ENCODE measurements at regions not wholly inside any gene's neighbourhood (a gene's known extent, or its start where the extent isn't known, plus 50 kb on each side); places are given as distances from the start of the nearest gene placed in this dataset.

- Histone ChIP-seq H3K4me2 (ENCODE audit: low read length) (no peak overlapping the region), H2AFZ (no peak overlapping the region), H3K36me3 (ENCODE audit: control insufficient read depth, insufficient read depth, low read length) (no peaks in the 10 kb centered on the region), H3K27ac (no peak overlapping the region), H3K9ac (no peak overlapping the region), H3K9me3 (ENCODE audit: control insufficient read depth, low read length) (no peaks in the 10 kb centered on the region), H3K4me3 (ENCODE audit: low read depth, low read length) (no peak overlapping the region), H3K27me3 (ENCODE audit: control insufficient read depth, insufficient read depth, low read length) (no peaks in the 10 kb centered on the region), H3K79me2 (no peaks in the 10 kb centered on the region), H3K4me1 (no peaks in the 10 kb centered on the region)
- no peak for TF ChIP-seq CTCF (IDR thresholded peaks at IDR 0.05)
Measured at GRCh38 chr3:94293793-94294195, 230.9 kb downstream of the NSUN3 start.

GRCh38 chr3:94294806-94295205 is 231.9 kb downstream of the NSUN3 start:
- H3K4me1 ChIP-seq: no peaks in the 10 kb centered on the region
- H3K27me3 ChIP-seq (ENCODE audit: control insufficient read depth, insufficient read depth, low read length): no peaks in the 10 kb centered on the region
- no peak overlapping the region for H3K4me3 ChIP-seq (ENCODE audit: low read depth, low read length)
- no peak overlapping the region for H2AFZ ChIP-seq
- H3K79me2 ChIP-seq: no peaks in the 10 kb centered on the region
- no peak overlapping the region for H3K9ac ChIP-seq
- H3K27ac ChIP-seq: no peak overlapping the region
- TF ChIP-seq CTCF (IDR thresholded peaks at IDR 0.05): no peak
- no peaks in the 10 kb centered on the region for H3K9me3 ChIP-seq (ENCODE audit: control insufficient read depth, low read length)
- no peaks in the 10 kb centered on the region for H3K36me3 ChIP-seq (ENCODE audit: control insufficient read depth, insufficient read depth, low read length)
- H3K4me2 ChIP-seq (ENCODE audit: low read length): no peak overlapping the region

- no peak overlapping the region for H3K4me2 ChIP-seq (ENCODE audit: low read length)
- no peak overlapping the region for H3K27ac ChIP-seq
- TF ChIP-seq CTCF (IDR thresholded peaks at IDR 0.05): no peak
- no peaks in the 10 kb centered on the region for H3K9me3 ChIP-seq (ENCODE audit: control insufficient read depth, low read length)
- H3K4me1 ChIP-seq: no peaks in the 10 kb centered on the region
- no peaks in the 10 kb centered on the region for H3K36me3 ChIP-seq (ENCODE audit: control insufficient read depth, insufficient read depth, low read length)
- H3K4me3 ChIP-seq (ENCODE audit: low read depth, low read length): no peak overlapping the region
- H2AFZ ChIP-seq: no peak overlapping the region
- no peak overlapping the region for H3K9ac ChIP-seq
- no peaks in the 10 kb centered on the region for H3K79me2 ChIP-seq
- no peaks in the 10 kb centered on the region for H3K27me3 ChIP-seq (ENCODE audit: control insufficient read depth, insufficient read depth, low read length)
Measured at GRCh38 chr3:94299716-94300115, 236.9 kb downstream of the NSUN3 start.

GRCh38 chr3:94301366-94301765 is 238.5 kb downstream of the NSUN3 start:
- Histone ChIP-seq H3K4me2 (ENCODE audit: low read length) (no peak overlapping the region), H3K9me3 (ENCODE audit: control insufficient read depth, low read length) (no peaks in the 10 kb centered on the region), H3K9ac (no peak overlapping the region), H3K4me1 (no peaks in the 10 kb centered on the region), H3K27me3 (ENCODE audit: control insufficient read depth, insufficient read depth, low read length) (no peaks in the 10 kb centered on the region), H2AFZ (no peak overlapping the region), H3K36me3 (ENCODE audit: control insufficient read depth, insufficient read depth, low read length) (no peaks in the 10 kb centered on the region), H3K79me2 (no peaks in the 10 kb centered on the region), H3K4me3 (ENCODE audit: low read depth, low read length) (no peak overlapping the region), H3K27ac (no peak overlapping the region)
- no peak for TF ChIP-seq CTCF (IDR thresholded peaks at IDR 0.05)

- Histone ChIP-seq H3K27ac (no peak overlapping the region), H2AFZ (no peak overlapping the region), H3K79me2 (no peaks in the 10 kb centered on the region), H3K4me3 (ENCODE audit: low read depth, low read length) (no peak overlapping the region), H3K9me3 (ENCODE audit: control insufficient read depth, low read length) (no peaks in the 10 kb centered on the region), H3K4me1 (no peaks in the 10 kb centered on the region), H3K9ac (no peak overlapping the region), H3K36me3 (ENCODE audit: control insufficient read depth, insufficient read depth, low read length) (no peaks in the 10 kb centered on the region), H3K27me3 (ENCODE audit: control insufficient read depth, insufficient read depth, low read length) (no peaks in the 10 kb centered on the region), H3K4me2 (ENCODE audit: low read length) (no peak overlapping the region)
- TF ChIP-seq CTCF (IDR thresholded peaks at IDR 0.05): no peak
Measured at GRCh38 chr3:94303266-94303665, 240.4 kb downstream of the NSUN3 start.

Data from parathyroid adenoma (tissue), 2 donors.